ENCODE measurements at regions not wholly inside any gene's neighbourhood (a gene's known extent, or its start where the extent isn't known, plus 50 kb on each side); places are given as distances from the start of the nearest gene placed in this dataset.
"Not testable (repeated sequence)": the region's sequence is repeated elsewhere in the genome, so short reads cannot be mapped to it uniquely, and the experiment has no call there.

DNA sequence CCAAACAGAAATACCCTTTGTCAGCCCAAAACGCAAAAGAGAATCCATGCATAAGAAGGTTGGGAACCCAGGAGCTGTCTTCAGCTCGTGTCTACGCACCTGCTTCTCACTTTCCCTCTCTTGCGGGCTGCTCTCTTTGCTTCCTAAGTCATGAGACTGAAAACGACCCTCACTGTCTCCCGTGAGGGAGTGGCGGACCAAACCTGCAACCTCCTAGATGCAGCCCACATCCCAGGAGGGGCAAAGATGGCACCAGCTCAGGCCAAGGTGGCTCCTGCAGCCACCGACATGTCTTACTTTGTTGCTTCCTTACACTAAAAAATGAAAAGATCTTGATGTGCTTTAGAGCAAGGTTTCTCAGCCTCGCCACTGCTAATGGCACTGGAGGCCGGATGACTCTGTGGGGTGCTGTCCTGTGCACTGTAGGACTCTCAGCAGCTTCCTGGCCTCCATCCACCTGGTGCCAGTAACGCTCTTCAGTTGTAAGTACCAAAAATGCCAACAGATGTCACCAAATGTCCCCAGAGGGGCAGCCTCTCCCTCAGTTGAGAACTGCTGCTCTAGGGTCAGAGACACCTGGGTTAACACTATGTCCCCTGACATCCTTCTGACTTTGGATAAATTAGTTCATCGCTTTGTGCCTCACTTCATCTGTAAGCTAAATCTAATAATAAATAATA lies 179.8 kb upstream of the PFKP start:
- DNase-seq: no peak

DNA sequence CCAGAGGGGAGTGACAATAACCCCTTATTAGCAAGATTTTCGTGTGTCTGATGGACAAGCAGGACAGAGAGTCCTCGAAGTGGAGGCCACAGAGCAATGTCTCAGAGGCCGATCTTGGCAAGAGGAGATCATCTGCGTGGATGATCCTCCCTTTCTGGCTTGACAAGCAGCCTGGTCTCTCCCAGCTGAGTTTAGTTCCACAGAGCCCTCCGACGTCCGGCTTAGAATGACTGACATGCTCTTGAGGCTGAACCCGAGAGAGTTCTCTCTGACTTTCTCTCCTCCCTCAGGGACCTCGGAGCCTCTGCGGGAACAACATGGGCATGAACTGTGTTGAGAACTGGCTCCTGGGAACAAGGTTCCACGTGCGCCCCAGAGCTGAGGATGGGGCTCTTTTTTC lies 180.7 kb upstream of the PFKP start:
- no peak for DNase-seq

DNA sequence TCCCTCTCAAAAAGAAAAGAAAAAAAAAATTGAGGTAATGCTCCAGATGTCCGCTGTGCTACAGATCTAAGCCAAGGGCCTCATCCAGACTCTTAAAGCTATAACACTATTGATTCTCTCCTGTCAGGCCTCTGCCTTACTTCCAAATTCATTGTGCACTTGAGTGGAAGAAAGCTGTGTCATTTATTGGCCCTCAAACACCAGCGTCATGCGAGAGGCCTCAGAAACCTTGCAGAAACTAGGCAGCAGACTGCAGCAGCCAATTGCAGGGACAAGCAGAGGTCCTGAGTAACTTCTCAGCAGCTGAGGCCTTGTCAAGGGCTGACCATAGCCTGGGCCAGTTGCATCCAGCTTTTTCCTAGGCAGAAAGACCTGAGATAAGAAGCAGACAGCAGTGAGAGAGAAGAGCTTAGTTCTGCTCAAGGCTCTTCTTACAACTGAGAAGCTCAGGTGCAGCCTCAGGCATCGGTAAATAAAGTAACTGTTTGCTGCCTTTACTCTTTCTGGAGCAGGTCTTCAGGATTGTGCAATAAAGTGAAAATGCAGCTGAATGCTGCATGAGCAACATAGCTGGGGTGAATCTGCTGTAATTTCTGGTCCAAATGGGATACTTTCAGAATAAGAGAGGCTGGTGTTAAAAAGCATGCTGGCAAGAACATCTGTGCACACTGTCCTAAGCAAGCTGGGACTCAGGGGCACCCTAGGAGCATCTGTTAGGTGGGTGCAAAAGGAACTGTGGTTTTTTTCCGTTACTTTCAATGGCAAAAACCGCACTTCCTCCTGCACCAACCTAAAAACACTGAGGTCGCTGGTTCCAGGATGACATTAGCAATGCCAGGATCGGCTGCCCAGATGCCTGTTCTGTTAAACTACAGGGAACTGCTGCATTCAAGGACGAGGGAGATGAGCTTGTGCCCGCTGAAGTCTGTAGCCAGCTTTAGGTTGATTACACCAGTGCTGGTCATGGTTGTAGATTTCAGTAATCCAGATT lies 181.8 kb upstream of the PFKP start:
- DNase-seq: no peak

GRCh38 chr10:2883983-2884540 lies 183.3 kb upstream of the PFKP start:
- not testable (repeated sequence) for DNase-seq

GRCh38 chr10:2883238-2883637 lies 184.1 kb upstream of the PFKP start:
- no peak for DNase-seq

DNA sequence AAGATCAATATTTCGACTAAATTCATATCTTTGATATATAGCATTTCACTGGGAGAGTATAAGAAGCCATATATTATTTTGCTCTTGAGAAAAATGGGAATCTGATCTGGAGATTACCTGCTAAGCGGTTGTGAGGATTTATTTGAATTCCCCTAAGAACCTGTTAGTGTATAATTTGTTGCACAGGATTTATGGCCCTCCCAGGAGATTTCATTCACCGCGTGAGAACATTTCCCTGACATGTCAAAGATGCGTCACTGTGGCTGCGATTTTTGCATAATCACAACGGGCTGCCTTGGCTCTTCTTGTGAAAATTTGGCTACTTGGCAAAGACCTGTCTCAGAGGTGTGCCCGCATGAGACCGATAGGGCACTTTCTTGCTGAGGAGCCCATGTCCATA lies 184.7 kb upstream of the PFKP start:
- no peak for DNase-seq

GRCh38 chr10:2881720-2882620 lies 185.4 kb upstream of the PFKP start:
- no peak for DNase-seq

- not testable (repeated sequence) for DNase-seq
Measured at GRCh38 chr10:2880050-2880449, 187.3 kb upstream of the PFKP start.

- DNase-seq: no peak
Measured at GRCh38 chr10:2878818-2879217, 188.5 kb upstream of the PFKP start.

- no peak for DNase-seq
Measured at GRCh38 chr10:2876032-2876431, 191.3 kb upstream of the PFKP start.

GRCh38 chr10:2874963-2875362 lies 192.4 kb upstream of the PFKP start:
- DNase-seq: no peak

DNA sequence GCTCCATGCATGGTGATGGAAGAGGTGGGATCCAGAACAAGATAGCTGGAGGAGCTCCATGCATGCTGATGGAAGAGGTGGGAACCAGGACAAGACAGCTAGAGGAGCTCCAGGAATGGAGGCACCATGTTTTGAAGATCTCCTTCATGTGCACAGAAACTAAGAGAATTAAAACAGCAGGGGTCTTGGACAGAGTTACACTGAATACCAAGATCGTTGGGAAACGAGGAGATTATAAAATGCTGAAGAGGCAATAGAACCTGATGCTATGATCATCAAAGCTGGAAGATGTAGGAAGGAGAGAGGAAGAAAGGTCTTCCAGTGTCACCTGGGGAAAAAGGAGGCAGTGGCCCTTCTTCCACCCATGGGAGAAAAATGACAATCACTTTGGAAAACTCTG lies 193.6 kb upstream of the PFKP start:
- DNase-seq: no peak

DNA sequence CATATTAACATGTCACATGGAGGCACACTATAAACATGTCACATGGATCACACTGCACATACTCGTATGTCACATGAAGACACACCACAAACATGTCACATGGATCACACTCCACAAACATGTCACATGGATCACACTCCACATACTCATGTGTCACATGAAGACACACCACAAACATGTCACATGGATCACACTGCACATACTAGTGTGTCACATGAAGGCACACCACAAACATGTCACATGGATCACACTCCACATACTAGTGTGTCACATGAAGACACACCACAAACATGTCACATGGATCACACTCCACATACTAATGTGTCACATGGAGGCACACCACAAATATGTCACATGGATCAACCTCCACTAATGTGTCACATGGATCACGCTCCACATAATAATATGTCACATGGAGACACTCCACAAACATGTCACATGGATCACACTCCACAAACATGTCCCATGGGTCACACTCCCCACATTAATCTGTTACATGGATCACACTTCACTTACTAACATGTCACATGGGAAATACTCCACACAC lies 195.6 kb upstream of the PFKP start:
- no peak for DNase-seq

GRCh38 chr10:2870654-2871053 lies 196.7 kb upstream of the PFKP start:
- DNase-seq: no peak

DNA sequence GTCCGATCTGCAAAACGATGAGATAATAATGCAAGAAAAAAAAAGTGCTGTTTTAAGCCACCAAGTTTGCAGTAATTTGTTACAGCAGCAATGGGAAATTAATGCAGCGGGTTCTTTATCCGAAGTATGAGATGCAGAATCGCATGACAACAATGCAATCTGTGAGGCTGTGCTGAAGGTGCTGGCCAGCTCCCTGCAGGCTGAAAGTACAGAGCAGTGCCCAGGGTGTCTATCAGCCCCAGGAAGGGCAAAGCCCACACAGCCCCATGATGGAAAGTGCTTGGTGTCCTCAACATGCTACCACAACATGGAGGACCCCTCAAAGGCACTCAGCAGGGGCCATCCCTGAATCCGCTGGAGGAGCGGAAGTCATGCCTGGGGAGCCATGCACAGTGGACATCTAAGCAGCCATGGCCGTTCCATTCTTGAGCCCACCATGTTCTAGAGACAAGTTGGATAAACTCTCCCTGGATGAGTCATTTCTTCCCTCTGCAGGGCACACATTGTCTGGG lies 199.5 kb upstream of the PFKP start:
- DNase-seq: no peak

GRCh38 chr10:2866569-2866968 lies 200.8 kb upstream of the PFKP start:
- no peak for DNase-seq

GRCh38 chr10:2861632-2862210 lies 205.6 kb upstream of the PFKP start:
- no peak for DNase-seq

GRCh38 chr10:2858452-2858851 lies 208.9 kb upstream of the PFKP start:
- DNase-seq: no peak

GRCh38 chr10:2856598-2856997 lies 210.8 kb upstream of the PFKP start:
- DNase-seq: no peak

- no peak for DNase-seq
Measured at GRCh38 chr10:2852574-2853323, 214.6 kb upstream of the PFKP start.

DNA sequence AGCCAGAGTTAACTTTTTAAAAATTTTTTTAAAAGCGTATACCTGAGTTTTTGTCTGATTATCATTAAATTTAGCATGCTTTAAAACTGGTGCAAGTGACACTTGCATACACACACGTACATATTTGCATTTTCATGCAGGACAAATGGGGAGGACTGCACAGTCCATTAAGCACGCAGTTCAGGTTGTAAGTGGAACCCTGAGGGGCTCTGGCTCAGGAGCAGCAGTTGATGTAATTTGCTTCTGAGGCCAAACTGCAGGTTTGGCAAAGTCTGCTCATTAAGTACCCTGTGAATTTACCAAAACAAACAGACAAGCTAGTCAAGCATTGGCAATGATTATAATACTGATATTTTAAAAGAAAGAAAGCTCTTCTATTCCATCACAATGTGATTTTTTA lies 215.8 kb upstream of the PFKP start:
- no peak for DNase-seq

Measured in activated CD4-positive, CD25-positive, alpha-beta regulatory T cell (primary cell).